GM23338 (cell line): ENCODE measurements at regions not wholly inside any gene's neighbourhood (a gene's known extent, or its start where the extent isn't known, plus 50 kb on each side); places are given as distances from the start of the nearest gene placed in this dataset.

Experiments used
- ATAC-seq: fragments of 200-7000 bp; cut with Tn5 transposase; 3 replicates; pipeline ENCODE4 v1.9.1; 2020
- DNase-seq: peaks from one replicate; pipeline ENCODE4 v3.0.0-alpha.2; 2015; ENCODE audit warnings: low spot score
- H2AFZ ChIP-seq: fragments of 200-600 bp; sonication (generic); 2 replicates; pipeline ENCODE4 v1.8.0; 2016; ENCODE audit warnings: antibody characterized with exemption, mild to moderate bottlenecking, moderate library complexity
- H3F3A ChIP-seq: fragments of 200-600 bp; sonication (generic); replicated peaks from 2 replicates; pipeline ENCODE4 v1.8.0; 2017; ENCODE audit warnings: antibody characterized with exemption, mixed run types, low read depth
- H3K27ac ChIP-seq: fragments of 200-600 bp; sonication (generic); 2 replicates; pipeline ENCODE4 v1.6.1; 2016; ENCODE audit warnings: low read depth
- H3K27me3 ChIP-seq: fragments of 200-600 bp; sonication (generic); 2 replicates; pipeline ENCODE4 v1.8.0; 2016; ENCODE audit warnings: mild to moderate bottlenecking, mixed run types, moderate library complexity; ENCODE audit not compliant: insufficient read depth
- H3K36me3 ChIP-seq: fragments of 200-600 bp; sonication (generic); 2 replicates; pipeline ENCODE4 v1.8.0; 2016; ENCODE audit warnings: mild to moderate bottlenecking; ENCODE audit not compliant: insufficient read depth
- H3K4me1 ChIP-seq: fragments of 200-600 bp; sonication (generic); 2 replicates; pipeline ENCODE4 v1.8.0; 2016; ENCODE audit warnings: mild to moderate bottlenecking, moderate library complexity; ENCODE audit not compliant: insufficient read depth
- H3K4me2 ChIP-seq: fragments of 200-600 bp; sonication (generic); 2 replicates; pipeline ENCODE4 v1.7.1; 2017; ENCODE audit warnings: mixed run types
- H3K4me3 ChIP-seq: fragments of 200-600 bp; sonication (generic); 2 replicates; pipeline ENCODE4 v1.6.1; 2016; ENCODE audit warnings: mixed run types
- H3K79me2 ChIP-seq: fragments of 200-600 bp; sonication (generic); replicated peaks from 2 replicates; pipeline ENCODE4 v1.8.0; 2017; ENCODE audit warnings: mild to moderate bottlenecking; ENCODE audit not compliant: insufficient read depth
- H3K9me2 ChIP-seq: fragments of 200-600 bp; sonication (generic); 2 replicates; pipeline ENCODE4 v1.8.0; 2017; ENCODE audit not compliant: insufficient read depth
- H4K20me1 ChIP-seq: fragments of 200-600 bp; sonication (generic); replicated peaks from 2 replicates; pipeline ENCODE4 v1.8.0; 2017; ENCODE audit warnings: mild to moderate bottlenecking; ENCODE audit not compliant: insufficient read depth
- H3K27ac Mint-ChIP-seq: 2 replicates; pipeline ENCODE4 v1.8.0; 2020; ENCODE audit warnings: inconsistent platforms, mild to moderate bottlenecking, moderate library complexity, mixed read lengths
- H3K27me3 Mint-ChIP-seq: 3 replicates; pipeline ENCODE4 v1.8.0; 2022; ENCODE audit warnings: low read depth, mild to moderate bottlenecking, moderate library complexity, mixed read lengths, inconsistent platforms; ENCODE audit not compliant: insufficient read depth, poor library complexity
- H3K36me3 Mint-ChIP-seq: 3 replicates; pipeline ENCODE4 v1.8.0; 2021; ENCODE audit warnings: low read depth, mild to moderate bottlenecking, inconsistent platforms, moderate library complexity, mixed read lengths
- H3K4me1 Mint-ChIP-seq: 3 replicates; pipeline ENCODE4 v1.8.0; 2020; ENCODE audit warnings: mild to moderate bottlenecking, inconsistent platforms, mixed read lengths
- H3K4me3 Mint-ChIP-seq: 3 replicates; pipeline ENCODE4 v1.8.0; 2021; ENCODE audit warnings: moderate library complexity, mild to moderate bottlenecking, inconsistent platforms, mixed read lengths
- H3K9me3 Mint-ChIP-seq: 3 replicates; pipeline ENCODE4 v1.8.0; 2020; ENCODE audit warnings: moderate library complexity, mild to moderate bottlenecking, inconsistent platforms, mixed read lengths
- CREB1 ChIP-seq: fragments of 250-450 bp; sonication (Bioruptor Pico); IDR thresholded peaks from 2 replicates; pipeline ENCODE4 v1.5.0; 2020; ENCODE audit warnings: low read depth, mild to moderate bottlenecking, moderate library complexity
- POLR2AphosphoS5 ChIP-seq: IDR thresholded peaks from 2 replicates; pipeline ENCODE4 v1.6.1; 2016; ENCODE audit warnings: antibody characterized with exemption, low read depth
- STAT1 ChIP-seq: IDR thresholded peaks from one replicate; pipeline ENCODE4 v1.6.1; 2016; ENCODE audit warnings: antibody characterized with exemption; ENCODE audit not compliant: unreplicated experiment
- ZNF114 ChIP-seq: fragments of 250-450 bp; sonication (Bioruptor Pico); IDR thresholded peaks from 2 replicates; pipeline ENCODE4 v1.5.0; 2020; ENCODE audit warnings: mild to moderate bottlenecking, moderate library complexity
- TF ChIP-seq, protein P1 (sequence below): fragments of 250-450 bp; sonication (Bioruptor Pico); IDR thresholded peaks from 2 replicates; pipeline ENCODE4 v1.5.0; 2020; ENCODE audit warnings: mild to moderate bottlenecking, moderate library complexity
- TF ChIP-seq, protein P2 (sequence below), 2 experiments: fragments of 200-600 bp in 1 of 2; sonication (generic) in 1 of 2; conservative IDR thresholded peaks; 2 replicates each; pipeline versions ENCODE4 v1.5.1 to v1.6.1; 2016 to 2017; ENCODE audit warnings: antibody characterized with exemption in 2 of 2, low read depth in 2 of 2, mild to moderate bottlenecking in 2 of 2, moderate library complexity in 1 of 2
- TF ChIP-seq, protein P3 (sequence below): IDR thresholded peaks from one replicate; pipeline ENCODE4 v1.6.1; 2018; ENCODE audit warnings: antibody characterized with exemption; ENCODE audit not compliant: unreplicated experiment

DNA sequence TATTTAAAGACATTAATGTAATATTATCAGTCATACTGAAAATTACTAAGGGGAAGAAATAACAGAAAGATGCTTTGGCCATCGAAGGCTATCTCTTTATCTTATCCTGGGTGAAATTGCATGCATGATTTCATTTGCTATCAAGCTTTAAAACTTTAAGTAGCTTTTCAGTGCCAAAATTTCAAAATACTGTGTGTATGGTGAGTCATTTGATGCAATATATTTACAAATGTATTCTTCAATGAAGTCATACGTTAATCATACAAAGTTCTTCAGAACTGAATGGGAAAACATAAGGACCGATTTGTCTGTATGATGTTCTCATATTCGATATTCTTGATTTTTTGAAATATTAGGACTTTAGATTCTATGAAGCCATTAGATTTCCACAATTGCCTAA is 1295.8 kb upstream of the AGA start (continued):
- TF ChIP-seq, protein P1, sequence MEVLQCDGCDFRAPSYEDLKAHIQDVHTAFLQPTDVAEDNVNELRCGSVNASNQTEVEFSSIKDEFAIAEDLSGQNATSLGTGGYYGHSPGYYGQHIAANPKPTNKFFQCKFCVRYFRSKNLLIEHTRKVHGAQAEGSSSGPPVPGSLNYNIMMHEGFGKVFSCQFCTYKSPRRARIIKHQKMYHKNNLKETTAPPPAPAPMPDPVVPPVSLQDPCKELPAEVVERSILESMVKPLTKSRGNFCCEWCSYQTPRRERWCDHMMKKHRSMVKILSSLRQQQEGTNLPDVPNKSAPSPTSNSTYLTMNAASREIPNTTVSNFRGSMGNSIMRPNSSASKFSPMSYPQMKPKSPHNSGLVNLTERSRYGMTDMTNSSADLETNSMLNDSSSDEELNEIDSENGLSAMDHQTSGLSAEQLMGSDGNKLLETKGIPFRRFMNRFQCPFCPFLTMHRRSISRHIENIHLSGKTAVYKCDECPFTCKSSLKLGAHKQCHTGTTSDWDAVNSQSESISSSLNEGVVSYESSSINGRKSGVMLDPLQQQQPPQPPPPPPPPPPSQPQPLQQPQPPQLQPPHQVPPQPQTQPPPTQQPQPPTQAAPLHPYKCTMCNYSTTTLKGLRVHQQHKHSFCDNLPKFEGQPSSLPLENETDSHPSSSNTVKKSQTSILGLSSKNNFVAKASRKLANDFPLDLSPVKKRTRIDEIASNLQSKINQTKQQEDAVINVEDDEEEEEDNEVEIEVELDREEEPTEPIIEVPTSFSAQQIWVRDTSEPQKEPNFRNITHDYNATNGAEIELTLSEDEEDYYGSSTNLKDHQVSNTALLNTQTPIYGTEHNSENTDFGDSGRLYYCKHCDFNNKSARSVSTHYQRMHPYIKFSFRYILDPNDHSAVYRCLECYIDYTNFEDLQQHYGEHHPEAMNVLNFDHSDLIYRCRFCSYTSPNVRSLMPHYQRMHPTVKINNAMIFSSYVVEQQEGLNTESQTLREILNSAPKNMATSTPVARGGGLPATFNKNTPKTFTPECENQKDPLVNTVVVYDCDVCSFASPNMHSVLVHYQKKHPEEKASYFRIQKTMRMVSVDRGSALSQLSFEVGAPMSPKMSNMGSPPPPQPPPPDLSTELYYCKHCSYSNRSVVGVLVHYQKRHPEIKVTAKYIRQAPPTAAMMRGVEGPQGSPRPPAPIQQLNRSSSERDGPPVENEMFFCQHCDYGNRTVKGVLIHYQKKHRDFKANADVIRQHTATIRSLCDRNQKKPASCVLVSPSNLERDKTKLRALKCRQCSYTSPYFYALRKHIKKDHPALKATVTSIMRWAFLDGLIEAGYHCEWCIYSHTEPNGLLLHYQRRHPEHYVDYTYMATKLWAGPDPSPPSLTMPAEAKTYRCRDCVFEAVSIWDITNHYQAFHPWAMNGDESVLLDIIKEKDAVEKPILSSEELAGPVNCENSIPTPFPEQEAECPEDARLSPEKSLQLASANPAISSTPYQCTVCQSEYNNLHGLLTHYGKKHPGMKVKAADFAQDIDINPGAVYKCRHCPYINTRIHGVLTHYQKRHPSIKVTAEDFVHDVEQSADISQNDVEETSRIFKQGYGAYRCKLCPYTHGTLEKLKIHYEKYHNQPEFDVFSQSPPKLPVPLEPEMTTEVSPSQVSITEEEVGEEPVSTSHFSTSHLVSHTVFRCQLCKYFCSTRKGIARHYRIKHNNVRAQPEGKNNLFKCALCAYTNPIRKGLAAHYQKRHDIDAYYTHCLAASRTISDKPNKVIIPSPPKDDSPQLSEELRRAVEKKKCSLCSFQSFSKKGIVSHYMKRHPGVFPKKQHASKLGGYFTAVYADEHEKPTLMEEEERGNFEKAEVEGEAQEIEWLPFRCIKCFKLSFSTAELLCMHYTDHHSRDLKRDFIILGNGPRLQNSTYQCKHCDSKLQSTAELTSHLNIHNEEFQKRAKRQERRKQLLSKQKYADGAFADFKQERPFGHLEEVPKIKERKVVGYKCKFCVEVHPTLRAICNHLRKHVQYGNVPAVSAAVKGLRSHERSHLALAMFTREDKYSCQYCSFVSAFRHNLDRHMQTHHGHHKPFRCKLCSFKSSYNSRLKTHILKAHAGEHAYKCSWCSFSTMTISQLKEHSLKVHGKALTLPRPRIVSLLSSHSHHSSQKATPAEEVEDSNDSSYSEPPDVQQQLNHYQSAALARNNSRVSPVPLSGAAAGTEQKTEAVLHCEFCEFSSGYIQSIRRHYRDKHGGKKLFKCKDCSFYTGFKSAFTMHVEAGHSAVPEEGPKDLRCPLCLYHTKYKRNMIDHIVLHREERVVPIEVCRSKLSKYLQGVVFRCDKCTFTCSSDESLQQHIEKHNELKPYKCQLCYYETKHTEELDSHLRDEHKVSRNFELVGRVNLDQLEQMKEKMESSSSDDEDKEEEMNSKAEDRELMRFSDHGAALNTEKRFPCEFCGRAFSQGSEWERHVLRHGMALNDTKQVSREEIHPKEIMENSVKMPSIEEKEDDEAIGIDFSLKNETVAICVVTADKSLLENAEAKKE: no peak

DNA sequence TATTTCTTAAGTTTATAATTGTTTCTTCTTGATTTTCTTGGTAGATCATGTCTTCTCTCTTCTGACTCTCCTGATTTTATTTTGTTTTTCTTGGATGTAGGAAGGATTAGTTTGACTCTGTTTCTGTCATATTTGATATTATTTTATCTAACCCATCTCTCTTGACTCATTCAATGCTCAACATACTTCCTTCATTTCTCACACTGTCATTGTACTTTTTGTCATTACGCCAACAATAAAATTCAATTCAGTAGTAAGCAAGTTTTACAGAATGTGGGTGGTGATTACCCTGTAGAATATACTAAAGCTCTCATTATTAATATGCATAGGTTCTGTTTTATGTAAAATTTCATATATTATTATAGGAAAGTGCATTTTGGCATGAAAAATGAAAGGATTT is 1303.0 kb upstream of the AGA start:
- Histone ChIP-seq H3K27me3 (no peaks in the 10 kb centered on the region), H3K27ac (no peak overlapping the region), H3K4me1 (no peaks in the 10 kb centered on the region), H3K36me3 (no peaks in the 10 kb centered on the region), H3K9me2 (peaks cover 8% of the 10 kb centered on the region; the same call in 1 of the 2 replicates), H3K4me2 (no peak overlapping the region), H3F3A (no peaks in the 10 kb centered on the region), H4K20me1 (no peaks in the 10 kb centered on the region), H3K79me2 (no peaks in the 10 kb centered on the region), H3K4me3 (no peak overlapping the region), H2AFZ (no peak overlapping the region)
- Mint-ChIP-seq H3K9me3 (no peaks in the 10 kb centered on the region), H3K4me1 (peaks cover 3% of the 10 kb centered on the region; the same call in 1 of the 3 replicates), H3K36me3 (no peaks in the 10 kb centered on the region), H3K27ac (no peak overlapping the region), H3K4me3 (no peak overlapping the region), H3K27me3 (no peaks in the 10 kb centered on the region)
- DNase-seq: no peak
- no peak for ATAC-seq
- TF ChIP-seq CREB1 (CRISPR knock-in tag) (no peak), ZNF114 (CRISPR knock-in tag) (no peak), POLR2AphosphoS5 (no peak), STAT1 (no peak)
- TF ChIP-seq, protein P2, sequence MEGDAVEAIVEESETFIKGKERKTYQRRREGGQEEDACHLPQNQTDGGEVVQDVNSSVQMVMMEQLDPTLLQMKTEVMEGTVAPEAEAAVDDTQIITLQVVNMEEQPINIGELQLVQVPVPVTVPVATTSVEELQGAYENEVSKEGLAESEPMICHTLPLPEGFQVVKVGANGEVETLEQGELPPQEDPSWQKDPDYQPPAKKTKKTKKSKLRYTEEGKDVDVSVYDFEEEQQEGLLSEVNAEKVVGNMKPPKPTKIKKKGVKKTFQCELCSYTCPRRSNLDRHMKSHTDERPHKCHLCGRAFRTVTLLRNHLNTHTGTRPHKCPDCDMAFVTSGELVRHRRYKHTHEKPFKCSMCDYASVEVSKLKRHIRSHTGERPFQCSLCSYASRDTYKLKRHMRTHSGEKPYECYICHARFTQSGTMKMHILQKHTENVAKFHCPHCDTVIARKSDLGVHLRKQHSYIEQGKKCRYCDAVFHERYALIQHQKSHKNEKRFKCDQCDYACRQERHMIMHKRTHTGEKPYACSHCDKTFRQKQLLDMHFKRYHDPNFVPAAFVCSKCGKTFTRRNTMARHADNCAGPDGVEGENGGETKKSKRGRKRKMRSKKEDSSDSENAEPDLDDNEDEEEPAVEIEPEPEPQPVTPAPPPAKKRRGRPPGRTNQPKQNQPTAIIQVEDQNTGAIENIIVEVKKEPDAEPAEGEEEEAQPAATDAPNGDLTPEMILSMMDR (conservative IDR thresholded peaks at IDR 0.05; ENCODE audit: low read depth in 2 of 2): no peak
- TF ChIP-seq, protein P3, sequence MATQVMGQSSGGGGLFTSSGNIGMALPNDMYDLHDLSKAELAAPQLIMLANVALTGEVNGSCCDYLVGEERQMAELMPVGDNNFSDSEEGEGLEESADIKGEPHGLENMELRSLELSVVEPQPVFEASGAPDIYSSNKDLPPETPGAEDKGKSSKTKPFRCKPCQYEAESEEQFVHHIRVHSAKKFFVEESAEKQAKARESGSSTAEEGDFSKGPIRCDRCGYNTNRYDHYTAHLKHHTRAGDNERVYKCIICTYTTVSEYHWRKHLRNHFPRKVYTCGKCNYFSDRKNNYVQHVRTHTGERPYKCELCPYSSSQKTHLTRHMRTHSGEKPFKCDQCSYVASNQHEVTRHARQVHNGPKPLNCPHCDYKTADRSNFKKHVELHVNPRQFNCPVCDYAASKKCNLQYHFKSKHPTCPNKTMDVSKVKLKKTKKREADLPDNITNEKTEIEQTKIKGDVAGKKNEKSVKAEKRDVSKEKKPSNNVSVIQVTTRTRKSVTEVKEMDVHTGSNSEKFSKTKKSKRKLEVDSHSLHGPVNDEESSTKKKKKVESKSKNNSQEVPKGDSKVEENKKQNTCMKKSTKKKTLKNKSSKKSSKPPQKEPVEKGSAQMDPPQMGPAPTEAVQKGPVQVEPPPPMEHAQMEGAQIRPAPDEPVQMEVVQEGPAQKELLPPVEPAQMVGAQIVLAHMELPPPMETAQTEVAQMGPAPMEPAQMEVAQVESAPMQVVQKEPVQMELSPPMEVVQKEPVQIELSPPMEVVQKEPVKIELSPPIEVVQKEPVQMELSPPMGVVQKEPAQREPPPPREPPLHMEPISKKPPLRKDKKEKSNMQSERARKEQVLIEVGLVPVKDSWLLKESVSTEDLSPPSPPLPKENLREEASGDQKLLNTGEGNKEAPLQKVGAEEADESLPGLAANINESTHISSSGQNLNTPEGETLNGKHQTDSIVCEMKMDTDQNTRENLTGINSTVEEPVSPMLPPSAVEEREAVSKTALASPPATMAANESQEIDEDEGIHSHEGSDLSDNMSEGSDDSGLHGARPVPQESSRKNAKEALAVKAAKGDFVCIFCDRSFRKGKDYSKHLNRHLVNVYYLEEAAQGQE: no peak
